ENCODE measurements at regions not wholly inside any gene's neighbourhood (a gene's known extent, or its start where the extent isn't known, plus 50 kb on each side); places are given as distances from the start of the nearest gene placed in this dataset.
"Not testable (repeated sequence)": the region's sequence is repeated elsewhere in the genome, so short reads cannot be mapped to it uniquely, and the experiment has no call there.

DNA sequence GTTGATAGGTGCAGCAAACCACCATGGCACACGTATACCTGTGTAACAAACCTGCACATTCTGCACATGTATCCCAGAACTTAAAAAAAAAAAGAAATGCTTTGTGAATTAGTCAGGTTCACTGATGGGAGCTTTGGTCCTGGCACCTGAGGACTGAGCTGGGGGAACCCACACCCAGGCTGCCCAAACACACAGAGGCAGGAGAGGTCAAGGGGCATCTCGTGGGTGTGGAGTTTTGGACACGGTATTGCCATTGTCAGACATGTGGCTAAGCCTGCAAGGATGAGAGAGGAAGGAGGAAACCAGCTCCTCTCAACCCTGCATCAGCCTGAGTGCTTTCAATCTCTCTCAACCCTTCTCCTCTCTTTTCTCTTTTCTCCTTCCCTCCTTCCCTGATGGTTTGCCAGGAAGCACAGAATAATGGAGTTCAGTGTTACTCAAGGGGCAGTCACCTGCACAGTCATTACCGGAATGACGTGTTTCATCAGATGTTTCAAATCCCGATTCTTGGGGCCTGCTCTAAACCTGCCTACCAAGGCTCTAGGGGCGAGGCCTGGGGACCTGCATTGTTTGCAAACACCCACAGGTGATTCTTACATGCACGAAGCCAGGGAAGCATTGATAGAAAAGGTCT, 89.9 kb upstream of the NEDD9 start:
- no peak for DNase-seq

- no peak for DNase-seq
Measured at GRCh38 chr6:11320914-11321597, 88.6 kb upstream of the NEDD9 start.

- DNase-seq, result no peak
Measured at GRCh38 chr6:11318835-11319813, 86.7 kb upstream of the NEDD9 start.

- no peak for DNase-seq
Measured at GRCh38 chr6:11317885-11318771, 85.7 kb upstream of the NEDD9 start.

DNA sequence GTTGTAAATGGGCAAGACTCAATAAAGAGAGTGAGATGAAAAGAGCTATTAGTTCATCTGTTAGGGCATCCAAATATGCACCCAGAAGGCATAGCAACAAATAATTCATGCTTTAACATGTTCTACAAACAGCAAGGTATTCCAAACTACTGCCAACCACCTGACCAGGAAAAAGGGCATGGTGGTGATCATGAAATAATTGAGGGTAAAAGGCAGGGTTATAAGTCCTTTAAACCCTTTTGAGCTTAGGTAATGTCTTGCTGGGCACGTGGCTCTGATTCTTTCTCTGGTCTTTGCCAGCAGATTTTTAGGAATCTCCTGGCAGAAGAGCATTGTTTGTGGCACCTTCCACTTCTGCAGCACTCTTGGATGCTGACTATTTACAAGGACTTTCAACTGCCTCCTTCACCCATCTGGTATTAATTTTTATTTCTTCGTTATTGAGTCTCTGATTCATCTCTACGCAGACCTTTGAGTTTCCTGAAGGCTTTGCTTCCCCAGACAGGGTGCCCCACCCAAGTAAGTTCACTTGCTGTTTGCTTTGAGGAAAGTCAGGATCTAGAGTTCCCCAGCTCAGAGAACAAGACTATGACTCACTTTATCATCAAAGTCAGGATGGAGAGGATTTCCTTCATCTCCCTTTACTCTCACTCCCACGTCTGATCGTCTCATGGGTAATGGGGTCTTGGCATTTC, 83.4 kb upstream of the NEDD9 start:
- no peak for DNase-seq

GRCh38 chr6:11313207-11313606, 80.7 kb upstream of the NEDD9 start:
- DNase-seq, result no peak

- no peak for DNase-seq
Measured at GRCh38 chr6:11311970-11312369, 79.5 kb upstream of the NEDD9 start.

- DNase-seq, result peak; percentile 50
Measured at GRCh38 chr6:11309947-11310665, 77.6 kb upstream of the NEDD9 start.

DNA sequence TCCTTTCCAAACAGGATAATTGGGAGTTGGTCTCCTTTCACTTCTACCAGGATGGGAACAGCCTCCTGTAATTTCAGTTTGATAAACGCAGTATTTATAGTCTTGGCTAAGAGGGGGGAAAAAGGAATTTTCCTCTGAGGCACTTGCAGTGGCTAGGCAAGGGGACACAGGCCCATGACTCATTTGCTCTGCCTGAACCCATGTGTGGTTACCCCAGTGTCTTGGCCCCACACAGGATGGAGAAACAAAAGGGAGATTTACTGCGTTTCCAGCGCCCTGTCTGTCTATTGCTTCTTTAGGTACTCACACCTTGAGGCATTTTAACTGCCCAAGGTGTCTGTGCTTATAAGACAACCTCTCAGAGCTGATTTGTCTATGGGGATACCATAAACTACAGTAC, 74.8 kb upstream of the NEDD9 start:
- no peak for DNase-seq

GRCh38 chr6:11304946-11305345, 72.5 kb upstream of the NEDD9 start:
- no peak for DNase-seq

DNA sequence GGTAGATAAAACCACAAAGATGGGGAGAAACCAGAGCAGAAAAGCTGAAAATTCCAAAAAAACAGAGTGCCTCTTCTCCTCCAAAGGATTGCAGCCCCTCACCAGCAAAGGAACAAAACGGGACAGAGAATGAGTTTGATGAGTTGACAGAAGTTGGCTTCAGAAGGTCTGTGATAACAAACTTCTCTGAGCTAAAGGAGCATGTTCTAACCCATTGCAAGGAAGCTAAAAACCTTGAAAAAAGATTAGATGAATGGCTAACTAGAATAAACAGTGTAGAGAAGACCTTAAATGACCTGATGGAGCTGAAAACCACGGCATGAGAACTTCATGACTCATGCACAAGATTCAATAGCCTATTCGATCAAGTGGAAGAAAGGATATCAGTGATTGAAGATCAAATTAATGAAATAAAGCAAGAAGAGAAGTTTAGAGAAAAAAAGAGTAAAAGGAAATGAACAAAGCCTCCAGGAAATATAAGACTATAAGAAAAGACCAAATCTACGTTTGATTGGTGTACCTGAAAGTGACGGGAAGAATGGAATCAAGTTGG, 67.5 kb upstream of the NEDD9 start:
- not testable (repeated sequence) for DNase-seq

DNA sequence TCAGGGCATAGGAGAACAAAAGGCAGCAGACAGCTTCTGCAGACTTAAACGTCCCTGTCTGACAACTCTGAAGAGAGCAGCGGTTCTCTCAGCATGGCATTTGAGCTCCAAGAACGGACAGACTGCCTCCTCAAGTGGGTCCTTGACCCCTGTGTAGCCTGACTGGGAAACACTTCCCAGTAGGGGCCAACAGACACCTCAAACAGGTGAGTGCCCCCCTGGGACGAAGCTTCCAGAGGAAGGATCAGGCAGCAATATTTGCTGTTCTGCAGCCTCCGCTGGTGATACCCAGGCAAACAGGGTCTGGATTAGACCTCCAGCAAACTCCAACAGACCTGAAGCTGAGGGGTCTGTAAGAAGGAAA, 66.9 kb upstream of the NEDD9 start:
- not testable (repeated sequence) for DNase-seq

DNA sequence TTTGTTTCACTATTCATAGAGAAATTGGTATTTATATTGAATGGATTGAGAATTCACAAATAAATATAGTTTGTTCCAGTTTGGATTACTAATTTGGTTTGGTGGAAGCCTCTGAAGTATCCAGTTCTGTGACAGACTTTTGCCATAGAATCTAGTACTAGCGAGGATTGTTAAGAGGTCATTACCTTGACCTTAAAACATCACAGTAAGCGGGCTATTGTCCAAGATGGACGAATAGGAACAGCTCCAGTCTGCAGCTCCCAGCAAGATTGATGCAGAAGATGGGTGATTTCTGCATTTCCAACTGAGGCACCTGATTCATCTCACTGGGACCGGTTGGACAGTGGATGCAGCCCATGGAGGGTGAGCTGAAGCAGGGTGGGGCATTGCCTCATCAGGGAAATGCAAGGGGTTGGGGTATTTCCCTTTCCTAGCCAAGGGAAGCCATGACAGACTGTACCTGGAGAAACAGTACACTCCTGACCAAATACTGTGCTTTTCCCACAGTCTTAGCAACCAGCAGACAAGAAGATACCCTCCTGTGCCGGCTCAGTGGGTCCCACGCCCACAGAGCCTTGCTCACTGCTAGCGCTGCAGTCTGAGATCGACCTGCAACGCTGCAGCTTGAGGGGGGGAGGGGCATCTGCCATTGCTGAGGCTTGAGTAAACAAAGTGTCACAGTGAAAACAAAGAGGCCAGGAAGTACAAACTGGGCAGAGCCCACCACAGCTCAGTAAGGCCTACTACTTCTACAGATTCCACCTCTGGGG, 66.4 kb upstream of the NEDD9 start:
- DNase-seq, result no peak

GRCh38 chr6:11297376-11297729, 64.9 kb upstream of the NEDD9 start:
- DNase-seq, result no peak

DNA sequence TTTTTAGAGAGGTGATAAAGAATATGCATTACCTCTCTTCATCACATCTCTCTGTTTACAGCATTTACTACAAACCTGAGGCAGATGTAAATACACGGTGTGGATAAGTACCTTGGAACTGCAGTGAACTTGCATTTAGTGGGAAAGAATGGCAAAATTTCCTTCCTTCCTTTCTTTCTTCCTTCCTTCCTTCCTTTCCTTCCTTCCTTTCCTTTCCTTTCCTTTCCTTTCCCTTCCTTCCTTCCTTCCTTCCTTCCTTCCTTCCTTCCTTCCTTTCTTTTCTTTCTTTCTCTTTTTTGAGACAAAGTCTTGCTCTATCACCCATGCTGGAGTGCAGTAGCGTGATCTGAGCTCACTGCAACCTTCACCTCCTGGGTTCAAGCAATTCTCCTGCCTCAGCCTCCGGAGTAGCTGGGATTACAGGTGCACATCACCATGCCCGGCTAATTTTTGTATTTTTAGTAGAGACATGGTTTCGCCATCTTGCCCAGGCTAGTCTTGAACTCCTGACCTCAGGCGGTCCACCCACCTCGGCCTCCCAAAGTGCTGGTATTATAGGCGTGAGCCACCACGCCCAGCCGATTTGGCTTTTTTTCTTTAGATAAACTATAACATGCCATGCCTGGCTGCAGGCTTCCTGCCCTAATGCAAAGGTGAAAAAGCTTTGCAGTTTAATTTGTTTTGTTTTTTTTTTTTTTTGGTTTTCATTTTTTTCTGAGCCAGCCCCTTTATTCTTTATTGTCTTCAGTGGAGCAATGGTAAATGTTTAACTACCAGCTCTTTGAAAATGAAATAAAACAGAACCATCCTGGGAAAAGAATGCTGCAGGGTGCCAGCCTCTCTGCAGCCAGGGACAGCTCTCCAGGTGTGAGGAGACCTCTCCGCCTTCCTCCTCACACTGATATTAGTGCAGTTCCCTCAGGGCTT, 64.2 kb upstream of the NEDD9 start:
- no peak for DNase-seq

- no peak for DNase-seq
Measured at GRCh38 chr6:11295969-11296368, 63.5 kb upstream of the NEDD9 start.

- no peak for DNase-seq
Measured at GRCh38 chr6:11294228-11294627, 61.8 kb upstream of the NEDD9 start.

DNA sequence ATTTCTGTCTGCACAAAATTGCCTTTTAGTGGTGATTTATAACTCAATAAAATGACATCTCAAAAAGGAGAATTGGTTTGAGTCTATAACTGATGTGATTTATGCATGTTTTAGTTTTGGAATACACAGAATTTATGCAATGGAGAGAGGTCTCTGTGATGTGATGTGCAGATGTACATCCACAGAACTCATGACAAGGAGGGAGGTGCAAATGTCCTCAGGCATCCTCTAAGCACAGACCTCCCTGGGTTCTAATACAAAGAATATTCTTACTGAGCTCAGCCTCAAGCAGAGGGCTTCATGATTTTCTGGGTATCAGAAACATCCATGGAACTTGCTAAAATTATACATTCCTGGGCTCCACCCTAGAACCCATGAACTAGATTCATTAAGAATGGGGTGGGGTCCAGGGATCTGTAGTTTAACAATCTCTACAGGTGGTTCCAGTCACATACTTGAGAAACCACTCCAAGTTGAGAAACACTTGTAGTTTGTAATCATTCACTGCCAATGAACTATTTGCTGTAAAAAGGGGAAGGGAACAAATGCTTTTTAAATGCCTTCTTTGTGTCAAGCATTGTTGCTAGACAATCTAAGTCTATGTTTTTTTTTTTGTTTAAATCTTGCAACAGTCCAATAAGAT, 60.2 kb upstream of the NEDD9 start:
- DNase-seq, result no peak

GRCh38 chr6:11292091-11292490, 59.6 kb upstream of the NEDD9 start:
- DNase-seq, result no peak

Data from NCI-H524 treated with DMSO at 0.1 percent for 48 hours (cell line).